ENCODE measurements at regions not wholly inside any gene's neighbourhood (a gene's known extent, or its start where the extent isn't known, plus 50 kb on each side); places are given as distances from the start of the nearest gene placed in this dataset.
A peak's percentile ranks its signal among the peaks of the same experiment; 100 is the strongest.
"Not testable (repeated sequence)": the region's sequence is repeated elsewhere in the genome, so short reads cannot be mapped to it uniquely, and the experiment has no call there.

DNA sequence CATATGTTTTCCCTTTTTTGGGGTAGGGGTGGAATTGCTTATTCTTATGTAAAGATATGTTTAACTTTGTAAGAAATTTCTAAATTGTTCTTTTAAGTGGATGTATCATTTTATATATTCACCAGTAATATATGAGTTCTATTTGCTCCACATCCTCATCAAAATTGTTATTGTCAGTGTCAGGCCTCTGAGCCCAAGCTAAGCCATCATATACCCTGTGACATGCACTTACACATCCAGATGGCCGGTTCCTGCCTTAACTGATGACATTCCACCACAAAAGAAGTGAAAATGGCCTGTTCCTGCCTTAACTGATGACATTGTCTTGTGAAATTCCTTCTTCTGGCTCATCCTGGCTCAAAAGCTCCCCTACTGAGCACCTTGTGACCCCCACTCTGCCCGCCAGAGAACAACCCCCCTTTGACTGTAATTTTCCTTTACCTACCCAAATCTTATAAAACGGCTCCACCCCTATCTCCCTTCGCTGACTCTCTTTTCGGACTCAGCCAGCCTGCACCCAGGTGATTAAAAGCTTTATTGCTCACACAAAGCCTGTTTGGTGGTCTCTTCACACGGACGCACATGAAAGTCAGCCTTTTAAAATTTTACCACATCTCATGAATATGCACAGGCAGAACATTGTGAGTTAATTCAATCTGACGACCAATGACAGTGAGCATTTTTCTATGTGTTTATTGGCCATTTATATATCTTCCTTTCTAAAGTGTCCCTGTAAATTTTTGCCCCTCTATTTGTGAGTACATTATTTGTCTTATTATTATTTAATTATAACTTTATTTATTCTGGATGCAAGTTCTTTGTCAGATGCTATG lies 176.8 kb downstream of the CDC14C start:
- DNase-seq (ENCODE audit: low read depth, low spot score) = not testable (repeated sequence)

DNA sequence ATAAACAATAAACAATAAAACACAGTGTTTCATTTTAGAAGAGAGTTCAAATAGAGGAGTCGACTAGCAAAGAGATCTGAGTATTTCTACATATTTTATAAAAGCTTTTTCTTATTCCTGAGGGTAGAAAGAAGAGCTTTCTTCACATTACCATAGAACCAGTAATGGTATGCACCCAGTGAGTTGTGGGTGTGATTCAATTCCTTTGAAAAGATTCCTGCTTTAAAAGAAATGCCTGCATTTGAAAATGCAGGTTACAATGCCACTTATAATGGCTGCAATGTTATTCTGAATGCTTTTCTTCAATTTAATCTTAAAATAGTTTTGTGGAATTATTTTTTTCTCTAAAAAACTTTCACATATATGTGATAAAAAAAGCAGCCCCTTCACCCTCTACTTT lies 178.1 kb downstream of the CDC14C start:
- DNase-seq (ENCODE audit: low read depth, low spot score) = no peak

DNA sequence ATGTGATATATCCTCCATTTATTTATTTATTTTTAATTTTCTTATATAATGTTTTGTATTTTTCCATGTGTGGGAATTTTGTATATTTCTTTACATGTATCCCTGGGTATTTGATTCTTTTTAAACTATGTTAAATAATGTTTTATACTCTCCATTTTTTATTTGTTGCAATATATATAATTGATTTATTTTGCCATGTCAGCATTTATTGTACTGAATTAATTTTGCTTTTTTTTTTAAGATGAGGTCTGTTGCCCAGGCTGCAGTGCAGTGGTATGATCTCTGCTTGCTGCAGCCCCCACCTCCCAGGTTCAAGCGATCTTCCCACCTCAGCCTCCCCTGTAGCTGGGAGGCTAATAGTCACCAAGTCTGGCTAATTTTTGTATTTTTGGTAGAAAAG lies 187.4 kb downstream of the CDC14C start:
- no peak for DNase-seq (ENCODE audit: low read depth, low spot score)

DNA sequence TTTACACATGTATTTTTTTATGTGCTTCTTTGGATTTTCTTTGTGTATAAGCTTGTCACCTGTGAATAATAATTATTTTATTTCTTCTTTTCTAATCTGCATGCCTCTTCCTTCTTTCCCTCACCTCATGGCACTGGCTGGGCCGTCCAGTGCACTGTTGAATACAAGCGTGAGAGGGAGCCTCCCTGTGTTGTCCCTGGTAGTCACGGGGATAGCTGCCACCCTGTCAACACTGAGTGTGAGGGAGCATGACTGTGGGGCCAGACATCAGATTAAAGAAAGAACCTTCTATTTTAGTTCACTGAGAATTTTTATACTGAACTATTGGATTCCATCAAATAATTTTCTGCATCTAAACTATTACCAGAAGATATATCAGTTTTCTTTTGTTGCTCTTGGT lies 187.9 kb downstream of the CDC14C start:
- DNase-seq (ENCODE audit: low read depth, low spot score) = no peak

DNA sequence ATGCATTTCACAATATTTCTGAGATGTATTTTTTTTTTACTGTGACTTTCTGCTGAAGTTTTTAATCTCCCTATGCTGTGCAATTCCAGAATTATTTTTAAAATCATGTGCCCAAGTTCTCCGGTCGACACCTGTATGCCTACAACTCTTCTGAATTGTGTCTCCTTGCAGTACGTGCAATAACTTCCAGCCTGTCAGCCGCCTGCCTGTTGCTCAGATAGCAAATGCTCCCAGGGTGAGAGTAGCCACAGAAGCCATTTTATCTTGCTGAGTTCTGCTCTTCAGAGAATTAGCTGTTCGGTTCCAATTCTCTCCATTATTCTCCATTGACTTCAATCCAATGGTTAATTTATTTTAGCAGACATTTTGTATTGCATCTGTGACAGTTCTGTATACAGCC lies 188.3 kb downstream of the CDC14C start:
- DNase-seq (ENCODE audit: low read depth, low spot score) = no peak

DNA sequence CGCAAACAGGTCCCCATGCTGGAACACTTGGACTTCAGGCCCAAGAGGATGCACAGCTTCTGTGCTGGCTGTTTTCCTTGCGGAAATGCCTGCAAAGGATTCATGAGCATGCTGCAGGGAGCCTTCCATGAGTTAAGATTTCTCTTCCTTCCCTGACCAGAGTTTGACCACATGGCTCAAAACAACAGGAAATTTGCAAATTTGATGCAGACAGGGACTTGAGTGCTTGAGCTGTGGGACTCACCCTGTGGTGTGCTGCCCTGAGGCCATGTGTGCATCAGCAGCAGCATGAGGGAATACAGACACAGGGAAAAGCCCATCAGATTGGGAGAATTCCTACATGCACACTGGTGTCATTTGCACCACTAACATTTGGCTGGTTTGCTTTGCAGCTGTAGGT lies 195.4 kb downstream of the CDC14C start:
- no peak for DNase-seq (ENCODE audit: low read depth, low spot score)

DNA sequence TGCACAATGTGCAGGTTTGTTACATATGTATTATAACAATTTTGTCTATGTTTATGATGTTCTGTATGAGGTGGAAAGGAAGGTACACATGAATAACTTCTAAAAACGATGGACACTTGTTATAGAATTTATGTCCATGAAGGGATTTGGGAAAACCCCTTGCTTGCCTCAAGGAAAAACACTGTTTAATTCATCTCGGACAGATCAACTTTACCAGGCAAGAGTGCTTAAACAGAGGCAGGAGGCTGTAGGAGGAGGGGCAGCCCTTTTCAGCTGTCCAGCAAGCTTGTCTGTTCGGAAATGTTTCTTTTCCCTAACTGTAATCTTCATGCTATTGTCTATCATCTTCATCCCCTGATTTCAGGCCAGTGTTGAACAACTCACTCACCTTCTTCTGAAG lies 200.9 kb downstream of the CDC14C start:
- no peak for DNase-seq (ENCODE audit: low read depth, low spot score)

DNA sequence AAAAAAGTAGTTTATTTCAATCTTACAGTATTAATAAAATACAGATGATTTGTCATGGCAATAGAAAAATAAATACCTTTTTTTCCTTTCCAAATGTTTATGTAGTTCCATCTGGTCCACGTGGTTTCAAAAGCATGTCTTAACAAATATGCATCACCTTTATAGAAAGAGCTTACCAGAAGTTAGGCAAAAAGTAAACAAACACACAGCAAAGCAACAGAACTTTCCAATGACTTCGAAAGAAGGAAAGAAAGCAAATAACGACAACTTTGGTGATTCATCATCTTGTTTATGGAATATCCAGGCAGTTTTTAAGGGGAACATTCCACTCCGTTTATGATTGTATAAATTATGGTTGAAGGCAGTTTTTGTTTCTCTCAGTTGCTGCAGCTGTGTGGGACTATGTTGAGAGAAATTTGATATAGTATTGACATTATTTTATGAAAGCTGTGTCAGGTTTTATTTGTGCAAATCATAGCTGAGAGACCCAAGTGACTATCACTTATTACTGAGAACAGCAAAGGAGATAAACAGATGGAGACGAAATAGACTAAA lies 203.1 kb downstream of the CDC14C start:
- no peak for DNase-seq (ENCODE audit: low read depth, low spot score)

DNA sequence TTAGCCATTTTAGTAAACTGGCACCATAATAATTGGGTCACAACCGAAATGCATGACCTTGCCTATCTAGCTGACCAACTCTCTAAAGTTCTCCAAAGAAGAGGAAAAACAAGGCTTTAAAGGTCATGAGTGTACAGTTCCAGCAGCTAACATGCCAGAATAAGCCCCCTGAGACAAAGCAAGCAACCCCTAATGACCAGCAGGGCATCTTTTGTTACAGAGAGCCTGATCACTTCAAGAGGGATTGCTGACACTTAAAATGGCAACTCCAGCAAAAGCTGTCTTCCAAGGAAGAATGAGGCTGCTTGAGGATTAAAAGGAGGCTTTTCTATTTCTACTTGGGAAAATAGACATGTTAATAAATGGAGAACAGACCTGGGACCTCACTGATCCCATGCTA lies 213.6 kb downstream of the CDC14C start:
- DNase-seq (ENCODE audit: low read depth, low spot score) = no peak

DNA sequence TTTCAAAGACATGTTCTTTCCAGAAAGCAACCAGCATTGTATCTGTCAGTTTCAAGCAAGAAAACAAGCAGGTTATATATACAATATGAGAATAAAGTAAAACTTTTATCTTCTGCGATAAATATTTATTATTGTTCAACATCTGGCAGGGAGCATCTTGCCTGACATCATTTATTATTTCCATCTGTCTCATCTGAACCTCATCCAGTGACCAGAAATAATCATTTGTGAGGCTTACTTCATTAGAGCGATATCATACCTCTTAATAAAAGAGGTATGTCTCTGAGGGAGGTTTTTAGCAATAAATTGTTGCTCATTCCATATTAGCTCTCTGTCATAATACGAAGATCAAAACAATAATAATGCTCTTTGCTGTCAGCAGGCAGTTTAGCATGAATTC lies 226.1 kb downstream of the CDC14C start:
- no peak for DNase-seq (ENCODE audit: low read depth, low spot score)

DNA sequence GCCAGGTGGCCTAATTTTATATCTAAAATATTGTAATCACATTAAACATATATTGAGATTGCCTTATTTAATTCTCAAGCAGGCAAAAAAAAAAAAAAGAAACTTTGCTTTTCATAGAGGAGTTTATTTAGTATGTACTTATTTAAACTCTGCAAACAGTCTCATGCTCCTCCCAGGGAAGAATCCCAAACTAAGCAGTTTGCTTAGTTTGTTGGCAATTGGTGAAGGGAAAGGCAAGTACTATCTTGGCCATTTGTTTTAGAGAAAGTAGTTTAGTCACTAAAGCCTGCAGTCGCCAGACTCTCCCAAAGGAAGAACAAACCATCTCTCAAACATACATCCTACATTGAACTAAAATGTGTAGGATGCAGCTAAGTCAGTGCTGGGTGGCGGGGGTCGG lies 226.8 kb downstream of the CDC14C start:
- no peak for DNase-seq (ENCODE audit: low read depth, low spot score)

DNA sequence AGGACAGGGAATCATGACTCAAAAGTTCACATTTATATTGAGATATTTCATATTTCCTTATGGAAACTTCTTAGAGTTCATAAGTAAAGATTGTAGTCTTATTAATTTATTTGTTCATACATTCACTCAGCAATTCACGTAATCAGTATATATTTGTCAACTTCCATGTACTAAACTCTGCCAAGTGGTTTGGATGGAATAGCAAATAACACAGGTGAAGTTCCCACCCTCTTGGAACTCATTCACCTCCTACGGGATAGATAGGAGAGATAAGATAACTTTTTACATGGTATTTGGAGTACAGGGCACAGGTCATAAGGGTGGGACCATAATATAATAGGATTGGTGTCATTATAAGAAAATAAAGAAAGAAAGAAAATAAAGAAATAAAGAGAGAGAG lies 234.0 kb downstream of the CDC14C start:
- no peak for DNase-seq (ENCODE audit: low read depth, low spot score)

DNA sequence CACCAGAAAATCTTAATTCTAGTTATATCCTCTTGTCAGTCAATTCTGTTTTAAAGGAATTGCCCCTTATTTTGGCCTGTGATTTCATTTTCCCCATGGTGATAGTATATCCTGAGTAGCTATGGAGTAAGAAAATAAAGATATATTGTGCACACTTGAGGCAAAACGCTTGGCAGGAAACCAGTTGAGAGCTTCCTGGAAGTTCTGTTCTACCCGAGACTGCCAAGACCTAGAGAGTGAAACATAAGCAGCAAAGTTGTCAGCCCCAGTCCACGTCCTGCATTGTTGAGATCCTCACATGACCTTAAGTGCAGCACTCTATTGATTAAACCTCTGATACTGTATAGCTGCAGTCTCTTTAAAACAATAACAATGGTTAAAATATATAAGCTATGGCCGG lies 235.2 kb downstream of the CDC14C start:
- DNase-seq (ENCODE audit: low read depth, low spot score) = no peak

DNA sequence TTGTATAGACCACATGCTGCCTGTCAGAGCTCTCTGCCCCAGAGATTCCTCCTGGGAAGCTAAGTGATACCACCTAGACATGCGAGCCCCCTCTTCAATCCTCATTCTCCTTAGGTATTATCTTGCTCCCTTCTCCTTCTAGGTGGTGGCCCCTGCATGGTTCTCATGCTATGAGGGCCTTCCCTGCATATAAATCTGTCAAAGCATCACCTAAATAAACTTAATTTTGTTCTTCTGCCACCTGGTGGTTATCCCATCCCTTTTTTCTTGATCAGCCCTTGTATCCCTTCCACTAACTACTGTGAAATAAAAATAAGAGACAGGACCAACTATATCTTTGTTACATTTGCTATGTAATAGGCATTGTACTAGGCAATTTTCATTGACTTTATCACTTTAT lies 242.1 kb downstream of the CDC14C start:
- peak; percentile 20 for DNase-seq (ENCODE audit: low read depth, low spot score)

DNA sequence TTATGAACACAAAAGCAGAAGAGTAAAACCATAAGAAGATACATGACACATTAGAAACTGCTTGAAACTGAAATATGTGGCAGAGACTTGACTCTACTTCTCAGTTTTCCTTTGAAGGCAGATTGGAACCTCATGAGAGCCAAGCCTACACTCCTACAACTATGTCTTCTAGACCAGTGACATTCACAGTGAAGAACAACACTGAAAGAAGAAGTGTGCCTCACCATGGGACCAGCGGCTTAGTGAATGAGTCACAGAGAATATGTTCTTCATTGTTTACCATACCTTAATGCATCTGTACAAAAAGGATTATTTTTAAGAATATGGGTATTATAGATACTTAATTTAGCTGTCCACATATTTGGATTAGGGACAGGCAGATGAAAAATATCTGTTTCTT lies 248.3 kb downstream of the CDC14C start:
- no peak for DNase-seq (ENCODE audit: low read depth, low spot score)

DNA sequence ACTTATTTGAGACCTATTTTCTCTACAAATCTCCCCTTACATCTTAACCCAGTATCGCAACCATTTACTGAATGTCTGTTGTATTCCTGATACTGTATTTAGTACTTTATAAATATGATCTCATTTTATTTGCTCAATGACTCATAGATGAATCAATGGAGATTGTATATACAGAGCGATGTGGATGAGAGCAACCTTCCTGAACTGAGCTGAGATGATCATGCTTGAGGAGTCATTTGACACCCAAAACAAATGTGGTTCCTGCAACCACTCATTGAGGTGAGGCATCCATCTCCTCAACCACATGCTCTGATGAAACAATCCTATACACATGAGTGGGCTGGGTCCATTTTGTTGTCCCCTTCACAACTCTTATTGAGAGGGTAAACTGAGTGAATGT lies 250.0 kb downstream of the CDC14C start:
- no peak for DNase-seq (ENCODE audit: low read depth, low spot score)

DNA sequence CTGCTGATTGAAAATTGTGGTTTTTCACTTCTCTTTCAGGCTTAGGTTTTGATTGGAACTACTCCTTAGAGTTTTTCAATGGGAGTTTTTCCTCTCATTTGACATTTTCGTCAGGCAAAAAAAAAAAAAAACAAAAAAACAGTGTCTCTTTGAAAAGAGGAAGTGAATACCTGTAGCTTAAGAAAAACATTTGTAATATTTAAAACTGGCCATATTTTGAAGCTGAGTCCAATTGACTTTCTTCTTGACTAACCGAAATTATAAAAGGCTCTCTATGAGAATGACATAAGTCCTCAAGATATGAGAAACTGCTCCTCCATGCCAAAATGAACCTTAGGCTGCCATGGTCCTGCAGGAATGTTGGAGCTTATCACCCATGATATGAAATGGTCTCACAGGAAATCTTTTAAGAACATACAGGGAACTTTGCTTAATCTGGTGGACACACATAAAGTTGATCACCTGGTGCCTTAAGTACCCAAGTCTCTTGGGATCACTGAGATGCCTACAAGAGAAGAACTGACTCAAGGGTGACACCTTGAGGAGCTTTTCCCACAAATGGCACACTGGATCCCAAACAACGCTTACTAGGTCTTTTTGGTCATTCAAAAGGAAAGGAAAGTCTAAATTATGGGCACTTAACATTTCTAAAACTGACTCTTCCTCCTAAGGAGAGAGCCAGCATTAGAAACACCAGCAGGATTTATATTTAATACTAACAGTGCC lies 263.4 kb downstream of the CDC14C start:
- peak; percentile 47 for DNase-seq (ENCODE audit: low read depth, low spot score)

DNA sequence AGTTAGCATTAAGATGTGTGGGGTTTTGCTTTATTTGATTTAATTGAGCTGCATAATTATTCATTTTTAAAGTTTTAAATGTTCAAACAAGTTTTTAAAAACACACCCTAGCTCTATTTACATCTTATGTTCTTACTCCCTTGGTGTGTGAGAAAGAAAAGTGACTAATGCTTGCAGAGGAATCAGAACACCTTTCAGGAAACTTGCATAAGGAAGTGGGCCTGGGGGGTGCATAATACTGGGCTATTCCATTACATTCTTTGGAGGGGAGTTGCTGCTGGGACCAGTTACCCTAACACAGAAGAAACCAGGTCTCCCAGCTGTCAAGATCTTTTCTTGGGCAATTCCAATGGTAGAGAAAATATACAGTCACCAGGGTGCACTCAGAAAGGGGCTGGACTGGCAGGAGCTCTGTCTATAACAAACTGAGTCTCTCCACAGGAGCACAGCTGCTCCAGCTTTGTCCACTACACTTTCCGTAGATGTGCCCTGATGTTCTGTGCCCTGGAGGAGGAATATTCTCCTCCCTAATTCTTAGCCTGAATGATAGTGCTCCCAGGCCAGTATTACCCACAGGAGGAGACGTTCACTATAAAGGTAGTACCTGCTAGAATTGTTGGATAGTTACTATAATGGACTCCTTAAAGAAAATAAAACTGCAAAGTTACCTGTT lies 304.2 kb downstream of the CDC14C start:
- DNase-seq (ENCODE audit: low read depth, low spot score) = peak; percentile 38

DNA sequence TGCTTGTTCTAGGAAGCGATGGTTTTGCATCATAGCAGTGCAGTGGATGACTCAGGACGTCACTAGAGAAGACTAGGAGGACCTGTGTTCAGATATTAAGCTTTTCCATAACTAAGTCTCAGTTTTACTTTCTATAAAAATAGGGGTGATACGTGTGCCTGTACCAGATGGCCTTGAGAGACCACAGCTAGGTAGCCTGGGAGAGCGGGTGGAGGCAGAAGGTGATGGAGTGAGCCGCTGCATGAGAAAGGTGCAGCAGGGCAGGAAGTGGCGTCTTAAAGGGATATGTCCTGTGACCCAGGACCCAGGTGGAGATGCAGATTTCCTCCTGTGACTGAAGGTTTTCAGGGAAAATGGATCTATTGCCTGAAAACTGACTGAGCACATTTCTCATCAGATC lies 304.9 kb downstream of the CDC14C start:
- no peak for DNase-seq (ENCODE audit: low read depth, low spot score)

DNA sequence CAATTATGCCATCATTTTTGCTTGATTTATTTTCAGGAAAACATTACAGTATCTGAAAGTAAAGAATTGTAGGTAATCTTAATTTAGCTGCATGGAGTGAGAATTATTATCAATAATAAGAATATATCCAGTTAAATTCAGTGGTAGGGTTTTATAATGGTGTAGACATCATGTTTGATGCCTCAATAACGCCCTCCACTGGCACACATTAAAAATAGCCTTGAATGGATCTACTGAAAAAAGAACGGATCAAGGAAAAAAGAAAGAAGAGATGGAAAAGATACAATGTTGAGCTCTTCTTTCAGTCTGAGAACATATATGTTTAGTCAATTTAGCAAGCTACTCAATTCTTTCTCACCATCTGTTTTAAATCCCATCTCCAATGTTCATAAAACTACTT lies 319.2 kb downstream of the CDC14C start:
- DNase-seq (ENCODE audit: low read depth, low spot score) = no peak

DNA sequence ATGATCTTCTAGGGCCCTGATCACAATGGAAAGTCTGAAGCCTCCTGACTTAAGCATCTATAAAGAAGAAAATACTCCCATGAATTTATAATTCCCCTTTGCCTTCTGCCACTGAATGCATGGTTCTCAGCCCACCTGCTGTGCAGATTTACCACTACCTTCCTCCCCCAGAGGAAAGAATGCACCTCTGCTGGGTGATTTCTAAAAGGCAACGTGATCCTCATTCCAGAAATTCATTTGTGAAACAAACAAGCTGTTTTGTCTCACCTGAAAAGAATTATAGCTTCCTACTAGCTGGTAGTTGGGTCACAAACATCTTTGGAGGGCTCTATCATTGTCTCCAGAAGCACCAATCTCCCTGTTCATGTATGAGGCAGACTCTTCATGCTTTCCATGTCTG lies 320.2 kb downstream of the CDC14C start:
- DNase-seq (ENCODE audit: low read depth, low spot score) = peak; percentile 82

DNA sequence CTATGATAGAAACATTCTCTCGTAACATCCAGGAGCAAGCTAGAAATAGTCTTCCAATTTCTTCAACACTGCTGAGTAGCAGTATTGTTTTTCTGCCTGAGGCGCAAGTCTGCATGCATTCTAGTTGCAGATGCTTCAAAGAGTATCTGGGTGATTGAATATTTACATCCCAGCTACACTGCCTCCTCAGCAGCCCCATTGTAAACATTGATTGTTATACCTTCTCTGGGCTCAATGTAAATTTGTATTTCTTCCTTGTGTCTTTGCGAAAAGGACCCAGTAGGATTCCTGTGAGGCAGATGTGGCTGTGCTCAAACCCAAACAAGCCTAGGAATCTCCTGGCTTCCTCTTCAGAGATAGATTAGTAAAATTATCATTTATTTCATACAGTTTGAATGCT lies 320.7 kb downstream of the CDC14C start:
- DNase-seq (ENCODE audit: low read depth, low spot score) = peak; percentile 23
